ENCODE measurements at regions not wholly inside any gene's neighbourhood (a gene's known extent, or its start where the extent isn't known, plus 50 kb on each side); places are given as distances from the start of the nearest gene placed in this dataset.

- DNase-seq, result no peak
Measured at GRCh38 chr1:83670909-83671565, 327.9 kb downstream of the TTLL7 start.

GRCh38 chr1:83641796-83642443, 357.0 kb downstream of the TTLL7 start:
- DNase-seq, result no peak

GRCh38 chr1:83641206-83641658, 357.7 kb downstream of the TTLL7 start:
- DNase-seq, result no peak

DNA sequence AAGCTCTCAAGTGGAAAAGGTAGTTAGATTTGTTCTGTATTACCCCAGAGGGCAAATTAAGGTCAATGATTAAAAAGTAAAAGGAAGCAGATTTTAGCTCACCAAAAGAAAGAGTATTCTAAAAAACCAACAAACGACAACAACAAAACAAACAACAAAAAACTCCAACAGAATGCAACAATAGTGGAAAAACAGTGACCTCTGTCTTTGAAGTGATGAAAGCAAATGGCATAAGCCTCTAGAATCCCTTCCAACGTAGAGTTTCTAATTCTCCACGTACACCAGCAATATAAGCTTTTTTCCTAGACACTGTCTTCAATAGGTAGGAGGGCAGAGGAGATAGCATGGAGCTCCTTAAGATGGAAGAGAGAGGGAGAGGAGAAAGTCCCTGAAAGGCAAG, 359.1 kb downstream of the TTLL7 start:
- DNase-seq, result no peak

GRCh38 chr1:83637586-83637985, 361.3 kb downstream of the TTLL7 start:
- DNase-seq, result no peak

DNA sequence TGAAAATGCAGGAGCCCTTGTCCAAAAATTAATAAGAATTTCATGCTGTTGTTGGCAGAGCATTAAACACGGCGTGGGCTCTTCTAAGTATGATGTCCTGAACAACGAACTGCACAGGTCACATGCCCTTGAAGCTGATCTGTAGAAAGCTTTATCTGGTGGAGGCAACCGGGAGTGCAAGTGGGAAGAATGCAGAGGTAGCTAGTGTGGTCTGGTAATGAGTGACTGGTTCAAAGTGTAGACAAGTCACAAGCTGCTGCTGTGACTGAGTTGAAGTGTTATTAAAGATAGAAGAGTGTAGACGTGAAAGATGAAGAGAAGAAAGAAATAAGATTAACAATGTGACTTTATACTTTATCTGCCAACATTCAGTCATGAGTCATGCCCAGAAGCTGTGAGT, 361.9 kb downstream of the TTLL7 start:
- DNase-seq, result no peak

- no peak for DNase-seq
Measured at GRCh38 chr1:83632906-83633305, 366.0 kb downstream of the TTLL7 start.

- no peak for DNase-seq
Measured at GRCh38 chr1:83631851-83632250, 367.1 kb downstream of the TTLL7 start.

GRCh38 chr1:83627045-83627444, 371.9 kb downstream of the TTLL7 start:
- DNase-seq, result no peak

DNA sequence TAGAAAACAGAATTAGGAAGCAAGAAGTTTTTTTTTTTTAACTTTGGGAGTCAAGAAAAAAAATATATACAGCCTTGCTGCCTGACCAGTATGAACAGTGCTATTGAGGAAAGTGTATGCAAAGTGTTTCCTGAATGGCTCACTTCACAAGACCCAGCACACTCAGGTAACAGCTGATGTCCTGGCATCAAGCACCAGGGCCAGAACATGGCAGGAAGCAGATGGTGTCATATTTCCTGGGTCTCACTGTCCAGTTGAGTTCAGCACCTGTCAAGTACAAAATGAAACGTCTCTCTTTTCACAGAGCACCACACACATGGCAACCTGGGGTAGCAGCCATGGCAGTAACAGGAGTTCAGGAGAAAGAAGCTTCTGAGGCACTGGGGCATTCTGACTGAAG, 372.3 kb downstream of the TTLL7 start:
- DNase-seq, result no peak

- DNase-seq, result no peak
Measured at GRCh38 chr1:83625646-83626045, 373.3 kb downstream of the TTLL7 start.

DNA sequence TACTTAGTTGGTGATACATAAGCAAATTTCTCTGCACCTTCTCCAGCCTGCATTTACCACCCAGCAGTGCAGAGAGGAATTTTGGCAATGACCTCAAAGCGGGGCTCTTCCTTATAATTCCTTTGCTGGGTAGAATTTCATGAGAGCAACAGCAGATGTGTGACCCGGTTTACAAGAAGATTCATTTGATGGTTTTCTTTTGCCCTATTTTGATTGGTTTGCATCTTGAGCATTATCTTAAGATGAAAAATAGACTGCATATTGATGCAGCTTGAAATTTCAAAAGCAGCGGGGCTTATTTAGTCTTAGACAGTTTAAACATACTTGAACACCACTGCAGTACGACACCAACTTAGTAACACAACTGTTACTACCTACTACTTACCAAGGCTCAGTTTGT, 378.9 kb downstream of the TTLL7 start:
- DNase-seq, result no peak

DNA sequence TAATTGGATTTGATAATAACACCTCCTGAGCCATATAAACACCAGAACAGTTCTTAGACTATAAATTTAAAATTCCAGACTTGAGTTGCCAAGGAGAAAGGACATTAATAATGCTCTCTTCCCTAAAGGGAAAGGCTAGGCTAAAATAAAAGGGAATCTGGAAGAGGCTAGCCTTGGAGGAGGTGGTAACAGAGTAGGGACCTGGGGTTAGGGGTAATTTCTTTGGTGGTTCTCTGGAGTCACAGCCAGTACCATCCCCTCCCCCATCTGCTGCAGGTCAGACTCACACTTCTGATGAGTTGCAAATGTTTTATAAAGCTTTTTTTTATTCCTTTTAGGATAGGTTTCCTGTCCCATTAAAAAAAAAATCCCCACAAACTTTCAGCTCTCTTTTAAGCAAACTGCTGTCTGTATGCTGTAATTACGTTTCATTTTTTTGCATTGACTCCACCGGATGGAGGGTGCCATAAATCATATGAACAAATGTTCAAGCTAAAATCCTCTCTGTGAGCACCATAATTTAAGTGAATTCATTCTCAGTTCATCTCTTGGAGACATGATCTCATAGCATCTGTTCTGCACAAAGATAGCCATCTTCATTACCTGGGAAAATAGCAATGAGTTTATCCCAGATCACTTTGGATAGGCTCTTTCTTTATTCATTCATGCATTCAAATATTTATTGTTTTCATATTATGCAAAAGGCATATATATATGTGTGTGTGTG, 379.6 kb downstream of the TTLL7 start:
- no peak for DNase-seq

GRCh38 chr1:83617883-83618282, 381.0 kb downstream of the TTLL7 start:
- DNase-seq, result no peak

DNA sequence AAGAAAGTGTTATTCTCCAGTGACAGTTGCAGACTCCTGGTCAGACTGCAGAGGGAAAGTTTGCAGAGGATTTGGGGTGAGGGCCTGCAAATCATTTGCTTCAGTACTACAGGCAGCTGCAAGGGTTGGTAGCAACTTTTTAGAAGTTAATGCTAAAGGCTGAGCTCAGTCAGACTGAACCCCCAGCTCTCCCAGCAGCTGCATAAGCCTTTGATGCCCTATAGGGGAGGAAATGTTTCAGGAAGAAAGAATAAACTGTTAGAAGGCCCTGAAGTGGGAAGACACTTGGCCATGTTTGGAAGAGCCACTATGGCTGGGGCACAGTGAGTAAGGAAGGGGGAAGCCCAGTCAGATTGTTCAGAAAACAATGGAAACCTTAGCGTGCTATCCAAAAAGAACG, 383.6 kb downstream of the TTLL7 start:
- no peak for DNase-seq

GRCh38 chr1:83606416-83606955, 392.4 kb downstream of the TTLL7 start:
- no peak for DNase-seq

- DNase-seq, result no peak
Measured at GRCh38 chr1:83596331-83596730, 402.6 kb downstream of the TTLL7 start.

DNA sequence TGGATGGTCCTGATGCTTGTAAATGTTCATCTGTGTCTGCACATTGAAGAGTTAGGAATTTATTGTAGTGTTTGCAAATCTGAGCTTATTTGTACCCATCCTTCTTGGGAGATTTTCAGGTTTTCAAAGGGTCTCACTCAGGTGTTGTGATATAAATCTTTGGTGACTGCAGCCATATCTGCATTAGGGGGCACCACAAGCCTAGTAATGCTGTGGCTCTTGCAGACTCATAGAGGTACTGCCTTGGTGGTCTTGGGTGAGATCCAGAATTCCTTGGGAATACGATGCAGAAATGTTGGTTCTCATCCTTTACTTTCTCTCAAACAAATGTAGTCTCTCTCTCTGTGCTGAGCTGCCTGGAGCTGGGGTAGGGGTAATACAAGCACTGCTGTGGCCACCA, 405.9 kb downstream of the TTLL7 start:
- DNase-seq, result no peak

- no peak for DNase-seq
Measured at GRCh38 chr1:83588140-83588539, 410.8 kb downstream of the TTLL7 start.

DNA sequence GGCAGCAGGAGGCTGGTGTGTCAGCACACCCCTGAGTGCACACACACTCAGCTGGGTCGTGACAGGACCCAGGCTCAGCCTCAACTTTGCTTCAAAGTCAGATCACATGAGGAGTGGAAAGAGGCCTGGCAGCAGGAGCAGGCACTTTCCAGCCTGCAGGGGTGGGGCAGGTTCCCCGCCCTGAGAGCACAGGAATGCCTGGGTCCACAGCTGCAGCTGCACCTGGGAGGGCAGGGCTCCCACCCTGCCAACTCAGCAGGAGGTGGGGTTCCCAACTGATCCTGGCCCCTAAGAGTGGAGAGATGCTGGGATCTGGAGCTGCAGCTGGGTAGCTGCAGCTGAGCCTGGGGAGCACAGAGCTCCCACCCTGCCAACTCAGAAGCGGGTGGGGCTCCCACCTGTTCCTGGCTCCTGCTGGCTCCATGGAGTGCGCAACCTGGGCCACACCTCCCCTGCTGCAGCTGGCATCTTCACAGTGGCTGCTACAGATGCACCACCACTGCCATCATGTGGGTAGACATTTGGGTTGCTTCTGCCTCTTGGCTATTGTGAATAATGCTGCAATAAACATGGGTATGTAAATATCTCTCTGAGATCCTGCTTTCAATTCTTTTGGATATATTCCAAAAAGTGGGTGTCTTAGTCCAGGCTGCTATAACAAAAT, 415.4 kb downstream of the TTLL7 start:
- DNase-seq, result no peak

DNA sequence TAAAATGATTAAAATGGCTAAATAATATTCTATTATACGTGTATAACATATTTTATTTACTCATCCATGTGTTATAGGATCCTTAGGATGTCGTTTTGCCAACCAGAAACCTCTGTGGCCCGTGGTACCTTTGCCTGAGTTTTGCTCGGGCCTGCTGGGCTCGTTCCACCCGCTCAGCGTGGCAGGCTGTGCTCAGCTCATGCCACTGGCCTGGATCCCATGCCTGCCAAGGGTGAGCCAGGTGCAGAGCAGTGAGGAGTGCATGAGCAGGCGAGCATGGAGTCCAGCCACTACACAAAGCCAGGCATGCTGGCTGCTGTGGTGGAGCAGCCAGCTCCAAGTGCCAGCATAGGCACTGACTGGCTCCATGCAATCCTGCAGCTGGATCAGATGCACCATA, 417.2 kb downstream of the TTLL7 start:
- no peak for DNase-seq

DNA sequence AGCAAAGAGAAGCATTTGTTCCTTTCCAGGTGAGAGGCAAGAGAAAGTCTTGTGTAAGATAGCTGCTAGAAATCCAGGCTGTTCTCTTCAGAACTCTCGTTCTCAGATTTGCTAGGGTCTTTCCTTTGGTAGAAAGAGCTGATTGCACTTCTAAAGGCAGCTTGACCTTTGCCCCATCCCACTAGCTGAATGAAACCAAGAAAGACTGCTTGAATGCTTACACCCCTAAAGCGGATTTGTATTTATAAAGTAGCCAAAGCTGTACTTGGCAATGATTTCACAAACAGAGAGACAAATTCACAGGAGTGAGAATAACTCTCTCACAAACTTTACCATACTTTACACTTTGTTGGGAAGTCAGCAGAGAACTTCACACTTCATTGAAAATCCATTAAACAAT, 424.1 kb downstream of the TTLL7 start:
- no peak for DNase-seq

DNA sequence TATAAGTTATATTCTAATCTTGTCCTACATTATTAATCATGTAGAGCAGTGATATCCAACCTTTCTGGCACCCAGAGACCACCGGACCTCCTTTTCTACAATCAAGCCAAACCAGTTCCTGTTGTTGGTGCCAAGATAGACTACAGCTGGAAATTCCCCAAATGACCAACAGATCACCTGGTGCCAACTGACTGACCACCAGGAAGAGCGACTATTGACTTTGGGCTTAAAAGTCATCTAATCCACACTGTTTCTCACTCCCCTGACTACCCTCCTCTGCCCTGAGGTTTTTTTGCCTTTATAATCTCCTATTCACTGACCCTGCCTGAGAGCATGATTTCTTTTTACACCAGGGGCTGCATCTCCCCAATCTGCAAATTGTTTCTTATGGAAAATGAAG, 425.2 kb downstream of the TTLL7 start:
- no peak for DNase-seq

Data from activated CD4-positive, CD25-positive, alpha-beta regulatory T cell treated with anti-CD3 and anti-CD28 coated beads, Interleukin-2, amount 50 U/mL, for 72 hours (primary cell).